Erythroblast (primary cell): ENCODE measurements at regions not wholly inside any gene's neighbourhood (a gene's known extent, or its start where the extent isn't known, plus 50 kb on each side); places are given as distances from the start of the nearest gene placed in this dataset.

Experiments
- GATA1 ChIP-seq: IDR thresholded peaks from 2 replicates; pipeline ENCODE4 v1.6.1; 2011; ENCODE audit warnings: low read depth, mild to moderate bottlenecking, control low read depth, low read length, moderate library complexity
- POLR2A ChIP-seq: IDR thresholded peaks from 2 replicates; pipeline ENCODE4 v1.6.1; 2011; ENCODE audit warnings: mild to moderate bottlenecking, low read length

- TF ChIP-seq POLR2A (no peak), GATA1 (no peak)
Observed at GRCh38 chr5:74440341-74440740, 200.2 kb downstream of the ENC1 start.
